Endothelial cell (in vitro differentiated cells): ENCODE measurements at regions not wholly inside any gene's neighbourhood (a gene's known extent, or its start where the extent isn't known, plus 50 kb on each side); places are given as distances from the start of the nearest gene placed in this dataset.

Experiments
- DNase-seq: peaks from one replicate; pipeline ENCODE4 v3.0.0; 2021; ENCODE audit warnings: low spot score
- H3K27ac Mint-ChIP-seq: one replicate; pipeline ENCODE4 v1.8.0; 2021; ENCODE audit warnings: mixed read lengths, inconsistent platforms; ENCODE audit not compliant: unreplicated experiment
- H3K27me3 Mint-ChIP-seq: one replicate; pipeline ENCODE4 v1.8.0; 2021; ENCODE audit warnings: mild to moderate bottlenecking, moderate library complexity, mixed read lengths, inconsistent platforms; ENCODE audit not compliant: unreplicated experiment
- H3K36me3 Mint-ChIP-seq: one replicate; pipeline ENCODE4 v1.8.0; 2021; ENCODE audit warnings: mild to moderate bottlenecking, low read depth, mixed read lengths, inconsistent platforms; ENCODE audit not compliant: unreplicated experiment
- H3K4me1 Mint-ChIP-seq: one replicate; pipeline ENCODE4 v1.8.0; 2021; ENCODE audit warnings: mild to moderate bottlenecking, mixed read lengths, inconsistent platforms; ENCODE audit not compliant: unreplicated experiment
- H3K4me3 Mint-ChIP-seq: one replicate; pipeline ENCODE4 v1.8.0; 2021; ENCODE audit warnings: mild to moderate bottlenecking, mixed read lengths, inconsistent platforms; ENCODE audit not compliant: unreplicated experiment
- H3K9me3 Mint-ChIP-seq: one replicate; pipeline ENCODE4 v1.8.0; 2021; ENCODE audit warnings: mixed read lengths, inconsistent platforms; ENCODE audit not compliant: unreplicated experiment
- TF ChIP-seq, protein P1 (sequence below): fragments of 200-600 bp; sonication (generic); IDR thresholded peaks from one replicate; pipeline ENCODE4 v1.5.0; 2021; ENCODE audit warnings: antibody characterized with exemption; ENCODE audit not compliant: unreplicated experiment

DNA sequence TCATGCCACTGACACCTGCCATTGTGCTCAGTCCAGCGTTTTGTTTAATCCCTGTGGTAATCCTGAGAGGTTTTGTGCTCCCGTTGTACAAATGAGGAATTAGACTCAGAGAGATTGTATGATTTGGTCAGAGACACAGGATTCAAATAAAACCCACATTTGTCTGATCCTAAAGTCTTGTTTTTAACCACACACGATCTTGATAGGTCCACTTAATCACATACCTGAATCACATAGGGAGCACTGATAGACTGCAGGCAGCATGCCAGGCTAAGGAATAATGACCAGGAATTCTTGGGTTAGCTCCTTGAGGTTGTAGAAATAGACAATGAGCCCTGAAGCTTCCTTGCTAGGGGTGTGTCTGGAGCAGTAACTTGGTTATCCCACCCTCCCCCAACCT lies 202.6 kb upstream of the RGS6 start:
- H3K27me3 Mint-ChIP-seq: peaks cover 7% of the 10 kb centered on the region
- H3K4me3 Mint-ChIP-seq: no peak overlapping the region
- TF ChIP-seq, protein P1, sequence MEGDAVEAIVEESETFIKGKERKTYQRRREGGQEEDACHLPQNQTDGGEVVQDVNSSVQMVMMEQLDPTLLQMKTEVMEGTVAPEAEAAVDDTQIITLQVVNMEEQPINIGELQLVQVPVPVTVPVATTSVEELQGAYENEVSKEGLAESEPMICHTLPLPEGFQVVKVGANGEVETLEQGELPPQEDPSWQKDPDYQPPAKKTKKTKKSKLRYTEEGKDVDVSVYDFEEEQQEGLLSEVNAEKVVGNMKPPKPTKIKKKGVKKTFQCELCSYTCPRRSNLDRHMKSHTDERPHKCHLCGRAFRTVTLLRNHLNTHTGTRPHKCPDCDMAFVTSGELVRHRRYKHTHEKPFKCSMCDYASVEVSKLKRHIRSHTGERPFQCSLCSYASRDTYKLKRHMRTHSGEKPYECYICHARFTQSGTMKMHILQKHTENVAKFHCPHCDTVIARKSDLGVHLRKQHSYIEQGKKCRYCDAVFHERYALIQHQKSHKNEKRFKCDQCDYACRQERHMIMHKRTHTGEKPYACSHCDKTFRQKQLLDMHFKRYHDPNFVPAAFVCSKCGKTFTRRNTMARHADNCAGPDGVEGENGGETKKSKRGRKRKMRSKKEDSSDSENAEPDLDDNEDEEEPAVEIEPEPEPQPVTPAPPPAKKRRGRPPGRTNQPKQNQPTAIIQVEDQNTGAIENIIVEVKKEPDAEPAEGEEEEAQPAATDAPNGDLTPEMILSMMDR: no peak
- H3K27ac Mint-ChIP-seq: no peak overlapping the region
- DNase-seq: no peak
- peaks cover 39% of the 10 kb centered on the region for H3K36me3 Mint-ChIP-seq
- no peaks in the 10 kb centered on the region for H3K9me3 Mint-ChIP-seq
- peaks cover 2% of the 10 kb centered on the region for H3K4me1 Mint-ChIP-seq

DNA sequence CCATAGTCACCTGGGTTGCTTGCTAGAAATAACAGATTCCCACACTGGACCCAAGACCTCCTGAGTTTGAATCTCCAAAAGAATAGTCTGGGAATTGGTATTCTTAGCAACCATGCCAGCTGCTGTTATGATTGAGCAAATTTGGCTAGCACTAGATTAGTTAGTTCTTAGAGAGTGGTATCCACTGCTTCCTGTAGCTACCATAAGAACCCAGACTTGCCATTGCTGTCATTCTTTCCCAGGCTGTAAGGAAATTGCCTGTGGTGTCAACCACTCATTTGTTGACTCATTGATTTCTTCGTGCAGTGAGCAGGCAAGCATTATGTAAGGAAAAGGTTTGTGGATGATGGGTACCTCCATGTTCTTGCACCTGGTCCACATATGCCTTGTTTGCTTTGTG lies 201.8 kb upstream of the RGS6 start:
- TF ChIP-seq, protein P1: no peak
- Mint-ChIP-seq H3K4me1 (peaks cover 2% of the 10 kb centered on the region), H3K27me3 (peaks cover 7% of the 10 kb centered on the region), H3K27ac (no peak overlapping the region), H3K4me3 (no peak overlapping the region), H3K9me3 (no peaks in the 10 kb centered on the region), H3K36me3 (peaks cover 32% of the 10 kb centered on the region)
- no peak for DNase-seq

DNA sequence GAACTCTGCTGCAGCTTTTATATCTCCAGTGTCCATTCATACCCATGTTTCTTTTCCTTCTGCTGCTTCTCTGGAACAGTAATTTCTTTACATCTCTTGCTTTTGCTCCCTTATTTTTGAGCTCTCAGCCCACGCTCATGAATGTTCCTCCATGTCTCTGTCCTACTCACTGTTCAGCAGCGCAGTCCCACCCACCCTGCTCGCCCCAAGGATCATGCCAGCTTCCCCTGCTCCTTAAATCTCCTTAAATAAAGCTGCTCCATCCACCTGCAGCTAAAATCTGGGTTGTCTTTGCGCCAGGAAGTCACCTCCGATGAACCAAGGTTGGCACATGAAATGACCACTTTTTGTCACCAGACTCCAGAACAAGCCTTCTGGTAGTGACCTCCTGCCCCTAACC lies 201.1 kb upstream of the RGS6 start:
- Mint-ChIP-seq H3K27me3 (peaks cover 7% of the 10 kb centered on the region), H3K27ac (peak overlapping the region; percentile 21), H3K36me3 (peaks cover 33% of the 10 kb centered on the region), H3K9me3 (no peaks in the 10 kb centered on the region), H3K4me1 (peaks cover 3% of the 10 kb centered on the region), H3K4me3 (no peak overlapping the region)
- no peak for DNase-seq
- TF ChIP-seq, protein P1: no peak

DNA sequence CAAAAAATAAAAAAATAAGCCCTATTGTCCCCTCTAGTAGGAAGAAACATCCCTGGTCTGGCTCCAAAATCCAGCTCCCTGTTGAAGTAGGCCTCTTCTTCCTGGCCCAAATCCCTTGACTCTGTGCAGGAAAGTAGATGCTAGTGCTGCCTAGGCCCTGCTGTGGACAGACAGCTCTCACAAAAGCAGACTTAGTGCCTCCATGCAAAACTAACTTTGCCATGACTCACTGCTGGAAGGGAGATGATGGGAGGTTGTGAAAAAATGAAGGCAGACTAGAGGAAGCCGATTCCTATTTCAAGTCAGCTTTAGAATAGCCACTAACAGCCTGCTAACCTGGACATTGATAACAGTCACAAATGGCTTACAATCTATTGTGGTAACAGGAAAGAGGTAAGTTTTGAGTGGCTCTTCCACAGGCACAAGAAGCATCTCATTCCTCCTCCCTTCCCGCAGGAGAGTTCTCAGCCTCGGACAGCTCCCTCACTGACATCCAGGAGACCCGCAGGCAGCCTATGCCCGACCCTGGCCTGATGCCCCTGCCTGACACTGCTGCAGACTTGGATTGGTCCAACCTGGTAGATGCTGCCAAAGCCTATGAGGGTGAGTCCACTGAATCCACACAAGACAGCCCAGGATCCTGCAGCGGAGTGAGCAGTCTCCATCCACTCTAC lies 198.9 kb upstream of the RGS6 start:
- Mint-ChIP-seq H3K4me1 (peaks cover 7% of the 10 kb centered on the region), H3K27ac (no peak overlapping the region), H3K36me3 (peaks cover 48% of the 10 kb centered on the region)

DNA sequence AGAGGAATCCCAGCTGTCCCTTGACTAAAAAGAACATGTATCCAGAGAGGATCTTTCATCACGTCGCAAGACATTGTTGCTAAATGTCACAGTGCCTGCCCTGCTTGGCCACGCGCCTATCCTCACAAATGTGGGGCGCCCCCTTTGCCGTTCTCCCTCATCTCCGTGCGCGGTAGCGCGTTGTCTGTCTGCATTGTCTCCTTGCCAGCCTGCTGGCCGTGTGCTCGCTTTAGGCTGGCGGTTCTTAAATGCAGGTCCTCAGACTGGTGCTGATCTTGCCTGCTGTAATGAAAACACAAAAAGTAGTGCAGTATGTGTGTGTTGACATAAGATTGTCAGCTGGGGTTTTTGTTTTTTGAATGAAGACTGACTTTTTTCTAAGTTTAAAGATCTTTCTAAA lies 198.2 kb upstream of the RGS6 start:
- peaks cover 50% of the 10 kb centered on the region for H3K36me3 Mint-ChIP-seq
- peaks cover 5% of the 10 kb centered on the region for H3K27me3 Mint-ChIP-seq
- H3K4me1 Mint-ChIP-seq: peaks cover 7% of the 10 kb centered on the region
- H3K9me3 Mint-ChIP-seq: no peaks in the 10 kb centered on the region
- TF ChIP-seq, protein P1: no peak
- no peak for DNase-seq
- H3K27ac Mint-ChIP-seq: no peak overlapping the region
- peak overlapping the region; percentile 87 for H3K4me3 Mint-ChIP-seq

More for the DNA sequence above, 198.9 kb upstream of the RGS6 start:
- no peaks in the 10 kb centered on the region for H3K9me3 Mint-ChIP-seq
- TF ChIP-seq, protein P1: no peak
- no peak overlapping the region for H3K4me3 Mint-ChIP-seq
- H3K27me3 Mint-ChIP-seq: peaks cover 7% of the 10 kb centered on the region
- DNase-seq: no peak
